GM21825 (cell line): ENCODE measurements at regions not wholly inside any gene's neighbourhood (a gene's known extent, or its start where the extent isn't known, plus 50 kb on each side); places are given as distances from the start of the nearest gene placed in this dataset.
"Not testable (repeated sequence)": the region's sequence is repeated elsewhere in the genome, so short reads cannot be mapped to it uniquely, and the experiment has no call there.

ENCODE experiments used
- ATAC-seq: cut with Tn5 transposase; IDR thresholded peaks from one replicate; pipeline ENCODE4 v1.9.1; 2021; ENCODE audit warnings: mild to moderate bottlenecking, moderate library complexity; ENCODE audit not compliant: unreplicated experiment

DNA sequence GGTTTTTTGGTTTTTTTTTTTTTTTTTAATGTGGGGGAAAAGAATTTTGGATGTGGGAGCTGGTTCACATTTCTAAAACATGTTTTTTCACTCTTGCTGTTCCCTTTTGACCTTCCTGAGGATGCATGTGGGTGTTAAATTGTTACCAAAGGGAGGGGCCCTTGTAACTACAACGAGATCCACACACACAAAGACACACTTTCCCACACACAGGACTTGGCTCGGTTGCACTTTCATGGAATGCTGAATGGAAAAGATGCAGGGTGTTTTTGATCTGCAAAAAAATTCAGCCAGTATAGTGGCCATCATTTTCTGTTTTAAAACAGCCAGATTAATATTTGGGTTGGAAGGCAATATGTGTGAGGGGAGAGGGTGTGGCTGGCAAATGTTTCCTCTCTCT is 576.9 kb downstream of the EBF1 start:
- ATAC-seq = no peak

GRCh38 chr5:158521995-158522394 is 577.7 kb downstream of the EBF1 start:
- ATAC-seq = no peak

- ATAC-seq = no peak
These were observed 580.2 kb downstream of the EBF1 start for GRCh38 chr5:158519433-158520021.

- no peak for ATAC-seq
These were observed 583.2 kb downstream of the EBF1 start for GRCh38 chr5:158516521-158516920.

- no peak for ATAC-seq
These were observed 584.7 kb downstream of the EBF1 start for GRCh38 chr5:158514986-158515359.

GRCh38 chr5:158514319-158514985 is 585.3 kb downstream of the EBF1 start:
- no peak for ATAC-seq

DNA sequence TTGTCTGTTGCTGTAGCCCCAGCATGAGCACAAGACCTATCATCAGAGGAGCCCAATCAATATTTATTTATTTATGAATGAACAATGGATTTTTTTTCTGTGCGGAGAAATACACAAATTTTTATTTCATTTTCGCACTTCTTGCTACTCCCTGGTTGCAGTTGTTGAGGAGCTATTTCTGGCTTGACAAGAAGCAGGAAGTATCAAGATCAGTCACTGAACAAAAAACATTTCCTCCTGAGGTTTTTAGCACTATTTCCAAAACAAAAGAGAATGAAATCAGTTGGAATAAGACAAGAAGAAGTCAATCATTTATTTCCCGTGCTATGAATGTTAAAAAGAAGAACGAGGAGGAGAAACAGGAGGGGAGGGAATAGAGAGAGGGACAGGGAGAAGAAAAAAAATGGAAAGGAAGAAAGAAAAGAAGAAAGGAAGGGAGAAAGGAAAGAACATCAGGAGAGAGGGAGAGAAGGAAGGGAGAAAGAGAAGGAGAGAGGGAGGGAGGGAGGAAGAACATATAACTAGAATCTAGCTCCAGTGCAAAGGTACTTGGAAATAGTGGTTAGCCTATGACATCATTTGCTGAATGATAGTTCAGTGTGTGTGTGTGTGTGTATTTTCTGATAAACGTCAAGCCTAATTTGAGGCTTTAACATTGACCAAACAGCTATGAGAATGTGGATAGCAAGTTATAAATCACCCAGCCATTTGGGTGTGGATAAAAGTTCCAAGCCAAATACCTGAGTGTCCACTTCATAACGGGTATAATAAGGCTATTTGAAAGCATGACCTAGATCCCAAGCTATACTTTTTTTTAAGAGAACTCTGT is 586.0 kb downstream of the EBF1 start:
- no peak for ATAC-seq

DNA sequence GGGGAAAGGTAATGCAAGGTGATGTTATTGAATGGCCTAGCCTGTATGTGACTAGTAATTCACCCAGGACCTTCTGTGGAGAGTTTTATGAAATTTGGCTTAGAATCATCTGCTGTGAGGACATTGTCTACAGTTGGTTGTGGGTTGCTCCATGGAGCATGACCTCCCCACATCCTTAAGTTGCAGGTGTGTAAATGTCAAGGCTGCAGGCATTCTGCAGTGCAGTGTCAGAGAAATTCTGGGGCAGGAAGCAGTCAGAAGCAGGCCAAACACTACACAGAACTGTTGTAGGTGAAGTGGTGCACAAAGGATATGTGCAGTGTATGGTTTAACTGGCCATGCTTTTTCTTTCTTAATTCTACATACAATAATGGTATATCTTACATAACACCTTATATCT is 588.3 kb downstream of the EBF1 start:
- ATAC-seq = peak; percentile 89

GRCh38 chr5:158510479-158510878 is 589.2 kb downstream of the EBF1 start:
- ATAC-seq = no peak

DNA sequence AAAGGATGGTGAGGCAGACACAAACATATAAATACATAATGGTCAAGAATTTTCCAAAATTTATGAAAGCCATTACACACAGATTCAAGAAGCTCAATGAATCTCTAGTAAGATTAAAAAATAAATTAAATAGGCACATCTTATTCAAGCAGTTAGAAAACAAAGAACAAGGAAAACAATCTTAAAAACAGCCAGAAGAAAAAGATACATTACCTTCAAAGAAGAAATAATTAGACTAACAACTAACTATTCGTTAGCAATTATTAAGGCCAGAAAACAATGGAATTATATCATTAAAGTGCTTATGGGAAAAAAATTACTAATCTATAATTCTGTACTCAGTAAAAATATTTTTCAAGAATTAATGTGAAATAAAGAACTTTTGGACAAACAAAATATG is 593.1 kb downstream of the EBF1 start:
- no peak for ATAC-seq

DNA sequence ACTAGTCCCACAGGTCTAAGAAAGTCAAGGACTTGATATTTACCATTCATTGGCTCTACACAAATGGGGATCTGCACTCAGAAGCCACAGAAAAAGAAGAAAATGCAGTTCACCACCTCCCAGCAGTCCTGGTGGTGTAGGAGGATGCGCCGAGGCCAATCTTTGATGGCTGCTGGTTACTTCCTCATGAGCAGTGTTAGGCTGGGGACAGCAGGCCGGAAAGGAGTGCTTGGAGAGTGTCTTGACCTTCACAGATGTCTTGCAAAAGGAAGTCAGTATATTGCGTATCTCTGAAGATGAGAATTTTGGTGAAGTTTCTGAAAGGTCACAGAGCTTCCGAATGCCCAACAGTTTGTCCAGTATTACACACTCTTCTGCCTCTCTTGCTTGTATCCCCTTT is 597.0 kb downstream of the EBF1 start:
- ATAC-seq = no peak

GRCh38 chr5:158499892-158500418 is 599.8 kb downstream of the EBF1 start:
- no peak for ATAC-seq

DNA sequence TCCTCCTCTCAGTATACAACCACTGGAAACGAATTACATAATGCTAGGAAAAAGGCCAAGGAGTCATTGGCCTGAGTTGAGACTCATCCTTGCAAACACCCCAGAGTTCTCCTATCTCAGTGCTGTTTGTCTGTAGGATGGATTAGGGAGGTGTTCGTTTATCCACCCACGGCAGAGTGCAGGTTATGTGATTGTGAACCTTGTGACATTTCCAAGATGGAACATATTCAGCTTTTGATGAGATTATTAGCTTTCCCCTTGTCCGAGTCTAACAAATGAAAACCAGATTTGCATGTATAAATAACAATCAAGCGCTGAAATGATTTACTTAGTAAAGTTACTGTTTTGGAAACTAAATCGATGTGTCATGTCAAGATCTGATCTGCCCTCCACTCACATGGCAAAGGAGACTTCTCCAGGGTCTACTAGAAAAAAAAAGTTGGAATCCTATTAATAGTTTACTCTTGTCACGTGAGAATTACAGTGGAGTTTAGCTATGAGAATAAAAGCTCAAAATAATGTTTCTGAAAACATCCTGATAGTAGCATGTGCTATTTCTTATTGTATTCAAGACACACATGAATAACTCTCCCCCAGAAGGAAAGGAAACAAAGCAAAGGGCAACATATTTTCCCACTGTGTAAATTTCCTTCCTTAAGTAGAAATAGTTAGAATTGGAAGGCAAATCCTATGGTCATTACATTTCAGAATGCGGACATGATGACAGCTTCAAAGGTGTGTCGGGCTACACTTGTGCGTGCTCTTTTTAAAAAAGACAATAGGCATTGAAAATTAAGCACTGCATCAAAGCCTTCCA is 600.4 kb downstream of the EBF1 start:
- no peak for ATAC-seq

DNA sequence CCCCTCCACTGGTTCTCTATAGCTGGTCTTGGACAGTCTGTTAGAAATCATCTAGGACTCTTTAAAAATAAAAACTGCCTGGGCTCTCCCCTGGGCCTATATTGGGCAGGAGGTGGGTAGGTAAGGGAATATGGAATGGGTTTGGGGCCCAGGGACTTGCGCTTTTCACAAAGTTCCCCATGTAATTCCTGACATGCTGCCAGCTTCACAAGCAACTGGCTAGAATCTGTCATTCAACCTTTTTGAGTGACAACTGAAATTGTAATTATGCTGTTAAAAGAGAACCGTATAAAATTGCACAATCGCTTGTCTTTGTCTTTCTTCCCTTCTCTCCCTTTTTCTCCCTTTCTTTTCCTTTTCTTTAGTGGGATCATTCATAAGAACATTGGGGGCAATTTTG is 603.1 kb downstream of the EBF1 start:
- no peak for ATAC-seq

GRCh38 chr5:158494541-158494940 is 605.2 kb downstream of the EBF1 start:
- ATAC-seq = no peak

DNA sequence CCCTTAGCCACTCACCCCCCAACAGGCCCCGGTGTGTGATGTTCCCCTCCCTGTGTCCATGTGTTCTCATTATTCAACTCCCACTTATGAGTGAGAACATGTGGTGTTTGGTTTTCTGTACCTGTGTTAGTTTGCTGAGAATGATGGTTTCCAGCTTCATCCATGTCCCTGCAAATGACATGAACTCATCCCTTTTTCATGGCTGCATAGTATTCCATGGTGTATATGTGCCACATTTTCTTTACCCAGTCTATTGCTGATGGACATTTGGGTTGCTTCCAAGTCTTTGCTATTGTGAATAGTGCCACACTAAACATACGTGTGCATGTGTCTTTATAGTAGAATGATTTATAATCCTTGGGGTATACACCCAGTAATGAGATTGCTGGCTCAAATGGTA is 605.7 kb downstream of the EBF1 start:
- not testable (repeated sequence) for ATAC-seq

GRCh38 chr5:158492841-158493242 is 606.9 kb downstream of the EBF1 start:
- ATAC-seq = no peak

DNA sequence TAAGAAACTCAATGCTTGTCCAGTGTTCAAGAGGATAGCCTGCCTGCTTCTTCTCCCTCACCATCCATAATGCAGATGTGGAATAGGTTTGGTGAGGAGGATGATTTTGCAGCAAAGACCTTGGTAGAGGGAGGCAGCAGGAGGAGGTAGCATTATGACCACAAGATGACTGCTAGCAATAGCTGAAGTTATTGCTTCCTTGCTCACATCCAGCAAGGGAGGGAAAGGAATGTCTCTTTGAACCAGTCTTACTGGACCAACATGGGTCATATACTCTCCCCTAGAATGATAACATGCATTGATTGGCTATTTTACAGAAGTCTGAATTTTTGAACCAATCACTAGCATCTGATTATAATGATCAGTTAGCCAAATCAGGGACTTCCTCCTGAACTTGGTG is 607.6 kb downstream of the EBF1 start:
- ATAC-seq = no peak

- no peak for ATAC-seq
These were observed 612.1 kb downstream of the EBF1 start for GRCh38 chr5:158487664-158488063.

DNA sequence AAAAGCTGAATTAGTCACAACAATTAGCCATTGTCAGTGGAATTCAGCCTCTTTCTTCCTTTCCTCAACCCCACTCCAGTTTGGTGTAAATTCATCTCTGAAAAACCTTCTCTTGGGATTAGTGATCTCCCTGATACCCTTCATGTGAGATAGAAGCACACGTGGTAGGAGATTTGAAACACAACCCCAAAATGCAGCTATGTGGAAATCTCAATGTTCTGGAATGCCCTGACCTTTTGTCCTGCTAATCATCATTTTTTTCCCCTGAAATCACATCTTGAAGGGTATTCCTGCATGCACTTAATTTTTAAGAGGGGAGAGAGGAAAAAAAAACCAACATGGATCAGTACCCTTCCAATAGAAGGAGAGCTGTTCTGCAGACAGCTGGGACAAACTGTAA is 612.6 kb downstream of the EBF1 start:
- no peak for ATAC-seq

- ATAC-seq = no peak
These were observed 613.1 kb downstream of the EBF1 start for GRCh38 chr5:158486566-158486965.
